ENCODE measurements at regions not wholly inside any gene's neighbourhood (a gene's known extent, or its start where the extent isn't known, plus 50 kb on each side); places are given as distances from the start of the nearest gene placed in this dataset.

DNA sequence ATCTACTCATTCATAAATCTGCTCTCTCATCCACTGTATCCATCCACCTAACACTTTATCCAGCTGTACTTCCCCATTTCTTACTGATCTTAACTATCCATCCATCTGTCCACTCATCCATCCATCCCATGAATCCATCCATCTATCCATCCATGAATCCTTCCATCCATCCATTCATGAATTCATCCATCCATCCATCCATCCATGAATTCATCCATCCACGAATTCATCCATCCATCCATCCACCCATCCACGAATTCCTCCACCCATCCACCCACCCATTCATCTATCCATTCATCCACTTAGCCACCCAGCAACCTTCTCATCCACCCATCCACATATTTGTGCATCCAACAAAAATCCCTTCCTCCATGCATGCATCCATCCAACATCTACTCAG, 128.6 kb upstream of the MYL2 start:
- H3K4me1 ChIP-seq = no peaks in the 10 kb centered on the region

DNA sequence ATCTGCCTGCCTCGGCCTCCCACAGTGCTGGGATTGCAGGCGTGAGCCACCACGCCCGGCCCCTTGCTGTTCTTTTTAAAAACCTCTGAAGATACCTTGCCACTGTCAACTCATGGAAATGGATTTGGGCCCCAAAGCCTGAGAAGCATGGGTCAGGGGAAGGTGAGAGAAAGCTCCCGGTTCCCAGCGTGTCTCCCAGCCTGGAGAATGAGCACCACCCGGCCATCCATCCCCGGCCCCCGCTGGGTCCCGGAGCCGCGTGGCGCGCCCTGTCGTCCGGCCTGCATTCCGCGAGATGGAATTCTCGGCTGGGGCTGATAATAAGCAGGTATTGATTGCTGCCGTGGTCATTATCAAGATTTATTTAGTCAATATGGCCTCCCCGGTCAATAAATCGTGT, 126.5 kb upstream of the MYL2 start:
- no peak overlapping the region for H3K4me3 ChIP-seq (ENCODE audit: low read depth, low read length)
- TF ChIP-seq, protein P1, sequence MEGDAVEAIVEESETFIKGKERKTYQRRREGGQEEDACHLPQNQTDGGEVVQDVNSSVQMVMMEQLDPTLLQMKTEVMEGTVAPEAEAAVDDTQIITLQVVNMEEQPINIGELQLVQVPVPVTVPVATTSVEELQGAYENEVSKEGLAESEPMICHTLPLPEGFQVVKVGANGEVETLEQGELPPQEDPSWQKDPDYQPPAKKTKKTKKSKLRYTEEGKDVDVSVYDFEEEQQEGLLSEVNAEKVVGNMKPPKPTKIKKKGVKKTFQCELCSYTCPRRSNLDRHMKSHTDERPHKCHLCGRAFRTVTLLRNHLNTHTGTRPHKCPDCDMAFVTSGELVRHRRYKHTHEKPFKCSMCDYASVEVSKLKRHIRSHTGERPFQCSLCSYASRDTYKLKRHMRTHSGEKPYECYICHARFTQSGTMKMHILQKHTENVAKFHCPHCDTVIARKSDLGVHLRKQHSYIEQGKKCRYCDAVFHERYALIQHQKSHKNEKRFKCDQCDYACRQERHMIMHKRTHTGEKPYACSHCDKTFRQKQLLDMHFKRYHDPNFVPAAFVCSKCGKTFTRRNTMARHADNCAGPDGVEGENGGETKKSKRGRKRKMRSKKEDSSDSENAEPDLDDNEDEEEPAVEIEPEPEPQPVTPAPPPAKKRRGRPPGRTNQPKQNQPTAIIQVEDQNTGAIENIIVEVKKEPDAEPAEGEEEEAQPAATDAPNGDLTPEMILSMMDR (IDR thresholded peaks at IDR 0.05) = no peak
- H3K79me2 ChIP-seq = no peaks in the 10 kb centered on the region
- no peaks in the 10 kb centered on the region for H3K36me3 ChIP-seq (ENCODE audit: control insufficient read depth, insufficient read depth, low read length)
- no peak overlapping the region for H3K27ac ChIP-seq
- H3K27me3 ChIP-seq (ENCODE audit: control insufficient read depth, insufficient read depth, low read length) = no peaks in the 10 kb centered on the region
- no peak overlapping the region for H3K9ac ChIP-seq
- no peak overlapping the region for H3K4me2 ChIP-seq (ENCODE audit: low read length)
- no peak overlapping the region for H2AFZ ChIP-seq
- no peaks in the 10 kb centered on the region for H3K9me3 ChIP-seq (ENCODE audit: control insufficient read depth, low read length)
- no peaks in the 10 kb centered on the region for H3K4me1 ChIP-seq

More for the DNA sequence above, 128.6 kb upstream of the MYL2 start:
- Histone ChIP-seq H3K9me3 (ENCODE audit: control insufficient read depth, low read length) (no peaks in the 10 kb centered on the region), H3K79me2 (no peaks in the 10 kb centered on the region), H3K27me3 (ENCODE audit: control insufficient read depth, insufficient read depth, low read length) (no peaks in the 10 kb centered on the region), H2AFZ (no peak overlapping the region), H3K4me2 (ENCODE audit: low read length) (no peak overlapping the region), H3K9ac (no peak overlapping the region), H3K27ac (no peak overlapping the region), H3K4me3 (ENCODE audit: low read depth, low read length) (no peak overlapping the region), H3K36me3 (ENCODE audit: control insufficient read depth, insufficient read depth, low read length) (no peaks in the 10 kb centered on the region)
- TF ChIP-seq, protein P1 (IDR thresholded peaks at IDR 0.05) = no peak

DNA sequence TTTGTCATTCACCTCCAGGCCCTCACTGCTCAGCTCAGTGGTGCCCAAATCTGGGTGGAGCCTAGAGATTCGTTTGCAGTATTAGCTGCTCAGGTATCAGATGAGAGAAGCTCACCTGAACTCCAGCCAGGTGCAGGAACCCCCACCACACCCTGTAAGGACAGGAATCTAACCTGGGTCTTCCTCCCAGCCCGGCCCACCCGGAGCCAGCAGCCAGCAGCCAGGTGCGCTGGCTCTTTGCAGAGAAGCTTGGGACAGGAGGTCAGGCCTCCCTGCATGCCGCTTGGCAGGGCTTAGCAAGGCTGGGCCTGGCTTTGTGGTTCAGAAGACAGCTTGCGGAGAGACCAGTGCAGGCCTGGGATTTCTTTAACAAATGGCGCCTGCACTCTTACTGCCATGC, 125.6 kb upstream of the MYL2 start:
- TF ChIP-seq, protein P1 (IDR thresholded peaks at IDR 0.05) = no peak
- no peak overlapping the region for H3K9ac ChIP-seq
- no peaks in the 10 kb centered on the region for H3K9me3 ChIP-seq (ENCODE audit: control insufficient read depth, low read length)

DNA sequence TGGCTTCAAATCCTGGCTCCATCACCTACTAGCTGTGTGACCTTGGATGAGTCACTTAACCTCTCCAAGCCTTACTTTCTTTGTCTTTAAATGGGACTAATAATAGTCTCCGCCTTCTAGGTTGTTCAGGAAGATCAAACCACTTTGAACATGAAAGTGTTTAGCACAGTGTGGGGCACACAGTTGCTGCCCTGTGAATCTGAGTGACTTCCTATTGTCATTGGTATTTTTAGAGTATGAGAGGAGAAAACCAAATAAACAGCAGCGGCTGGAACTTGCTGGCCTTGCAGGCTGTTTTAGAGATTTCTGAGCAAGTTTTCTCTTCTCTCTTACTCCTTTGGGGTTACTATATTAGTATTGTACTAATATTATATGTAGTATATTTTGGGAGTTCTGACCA, 120.7 kb upstream of the MYL2 start:
- no peak overlapping the region for H2AFZ ChIP-seq
- H3K4me3 ChIP-seq (ENCODE audit: low read depth, low read length) = no peak overlapping the region
- no peaks in the 10 kb centered on the region for H3K27me3 ChIP-seq (ENCODE audit: control insufficient read depth, insufficient read depth, low read length)
- no peak overlapping the region for H3K9ac ChIP-seq
- no peaks in the 10 kb centered on the region for H3K9me3 ChIP-seq (ENCODE audit: control insufficient read depth, low read length)
- H3K36me3 ChIP-seq (ENCODE audit: control insufficient read depth, insufficient read depth, low read length) = no peaks in the 10 kb centered on the region
- H3K4me2 ChIP-seq (ENCODE audit: low read length) = no peak overlapping the region
- H3K27ac ChIP-seq = no peak overlapping the region
- no peaks in the 10 kb centered on the region for H3K4me1 ChIP-seq
- TF ChIP-seq, protein P1 (IDR thresholded peaks at IDR 0.05) = no peak
- no peaks in the 10 kb centered on the region for H3K79me2 ChIP-seq

More for the DNA sequence above, 125.6 kb upstream of the MYL2 start:
- Histone ChIP-seq H3K27ac (no peak overlapping the region), H2AFZ (no peak overlapping the region), H3K79me2 (no peaks in the 10 kb centered on the region), H3K4me1 (no peaks in the 10 kb centered on the region), H3K4me3 (ENCODE audit: low read depth, low read length) (no peak overlapping the region), H3K36me3 (ENCODE audit: control insufficient read depth, insufficient read depth, low read length) (no peaks in the 10 kb centered on the region), H3K27me3 (ENCODE audit: control insufficient read depth, insufficient read depth, low read length) (no peaks in the 10 kb centered on the region), H3K4me2 (ENCODE audit: low read length) (no peak overlapping the region)

DNA sequence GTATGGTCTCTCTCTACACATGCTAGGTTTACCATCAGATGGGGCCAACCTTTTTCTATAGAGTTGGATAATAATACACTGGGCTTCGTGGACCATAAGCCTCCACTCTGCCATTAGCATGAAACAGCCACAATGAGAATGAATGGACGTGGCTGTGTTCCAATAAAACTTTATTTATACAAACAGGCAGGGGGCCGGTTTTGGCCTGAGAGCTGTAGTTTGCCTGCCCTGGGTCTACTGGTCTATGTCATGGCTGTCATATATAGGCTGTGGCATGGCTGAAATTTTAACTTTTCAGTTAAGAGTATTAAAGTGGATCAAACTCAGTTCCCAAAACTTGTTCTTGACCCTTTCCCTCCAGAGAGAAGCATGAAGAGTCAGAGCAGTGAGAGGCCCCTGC, 120.3 kb upstream of the MYL2 start:
- Histone ChIP-seq H3K4me3 (ENCODE audit: low read depth, low read length) (no peak overlapping the region), H3K4me1 (no peaks in the 10 kb centered on the region), H3K9me3 (ENCODE audit: control insufficient read depth, low read length) (no peaks in the 10 kb centered on the region), H3K79me2 (no peaks in the 10 kb centered on the region), H3K4me2 (ENCODE audit: low read length) (no peak overlapping the region), H3K27me3 (ENCODE audit: control insufficient read depth, insufficient read depth, low read length) (peaks cover 2% of the 10 kb centered on the region), H3K27ac (no peak overlapping the region), H3K9ac (no peak overlapping the region), H2AFZ (no peak overlapping the region), H3K36me3 (ENCODE audit: control insufficient read depth, insufficient read depth, low read length) (no peaks in the 10 kb centered on the region)
- TF ChIP-seq, protein P1 (IDR thresholded peaks at IDR 0.05) = no peak
